GM19455 (cell line): ENCODE measurements at regions not wholly inside any gene's neighbourhood (a gene's known extent, or its start where the extent isn't known, plus 50 kb on each side); places are given as distances from the start of the nearest gene placed in this dataset.
"Not testable (repeated sequence)": the region's sequence is repeated elsewhere in the genome, so short reads cannot be mapped to it uniquely, and the experiment has no call there.

ENCODE experiments used
- ATAC-seq: cut with Tn5 transposase; IDR thresholded peaks from one replicate; pipeline ENCODE4 v1.9.1; 2021; ENCODE audit not compliant: unreplicated experiment

DNA sequence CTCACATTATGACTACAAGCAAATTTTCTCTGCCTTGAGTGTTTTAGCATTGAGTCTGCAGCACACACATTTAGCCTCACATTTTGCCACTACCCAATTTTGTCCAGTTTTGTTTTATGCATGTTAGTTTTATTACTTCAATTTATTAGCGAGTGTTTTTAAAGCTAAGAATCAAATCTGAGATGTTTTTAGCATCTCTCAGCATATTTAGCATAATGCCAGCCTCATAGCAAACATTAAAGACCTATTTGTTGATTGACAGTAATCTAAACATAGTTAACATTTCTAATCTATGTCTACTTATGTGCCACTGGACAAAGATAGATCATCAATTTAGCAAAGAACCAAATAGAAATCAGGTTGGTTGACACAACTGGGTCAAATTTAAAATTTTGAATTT lies 94.1 kb upstream of the NXPH2 start:
- ATAC-seq, result no peak

DNA sequence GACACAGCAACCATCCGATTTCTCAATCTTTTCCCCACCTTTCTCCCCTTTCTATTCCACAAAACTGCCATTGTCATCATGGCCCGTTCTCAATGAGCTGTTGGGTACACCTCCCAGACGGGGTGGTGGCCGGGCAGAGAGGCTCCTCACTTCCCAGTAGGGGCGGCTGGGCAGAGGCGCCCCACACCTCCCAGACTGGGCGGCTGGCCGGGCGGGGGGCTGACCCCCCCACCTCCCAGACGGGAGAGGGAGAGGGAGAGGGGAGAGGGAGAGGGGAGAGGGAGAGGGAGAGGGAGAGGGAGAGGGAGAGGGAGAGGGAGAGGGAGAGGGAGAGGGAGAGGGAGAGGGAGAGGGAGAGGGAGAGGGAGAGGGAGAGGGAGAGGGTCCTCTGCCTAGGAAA lies 91.9 kb upstream of the NXPH2 start:
- not testable (repeated sequence) for ATAC-seq

DNA sequence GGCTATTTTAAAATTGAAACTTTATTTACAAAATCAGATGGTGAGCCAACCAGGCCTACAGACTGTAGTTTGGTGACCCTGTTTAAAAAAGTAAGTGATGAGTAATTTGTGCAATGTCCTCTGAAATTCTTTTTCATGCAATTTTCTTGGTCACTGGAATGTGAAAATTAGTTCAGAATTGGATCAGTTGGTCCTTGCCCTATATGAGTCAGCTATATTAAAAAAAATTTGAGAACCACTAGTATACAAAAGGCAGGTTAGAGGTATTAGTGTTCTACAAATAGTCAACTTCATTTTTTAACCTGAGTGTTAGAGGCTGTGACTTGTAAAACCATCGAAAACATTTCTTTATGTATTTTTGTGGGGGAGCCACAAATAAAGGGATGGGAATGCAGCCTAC lies 91.1 kb upstream of the NXPH2 start:
- no peak for ATAC-seq

DNA sequence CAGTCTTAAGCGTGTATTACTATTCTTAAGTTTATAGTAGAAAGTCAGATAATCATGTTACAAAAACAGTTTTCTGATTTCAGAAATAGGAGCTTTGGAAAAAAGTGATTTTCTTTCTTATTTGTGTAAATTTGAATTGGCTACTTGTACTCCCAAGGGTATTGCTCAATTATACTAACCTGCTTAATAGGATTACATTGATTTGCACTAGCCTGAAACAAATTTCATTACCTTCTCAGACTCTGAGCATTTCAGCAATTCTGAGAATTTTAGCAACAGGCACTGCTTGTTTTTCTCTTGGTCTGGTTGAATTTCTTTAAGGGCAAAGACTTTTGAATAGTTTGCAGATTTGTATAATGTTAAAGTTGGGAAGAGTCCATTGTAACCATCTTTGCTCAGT lies 87.2 kb upstream of the NXPH2 start:
- ATAC-seq, result no peak

DNA sequence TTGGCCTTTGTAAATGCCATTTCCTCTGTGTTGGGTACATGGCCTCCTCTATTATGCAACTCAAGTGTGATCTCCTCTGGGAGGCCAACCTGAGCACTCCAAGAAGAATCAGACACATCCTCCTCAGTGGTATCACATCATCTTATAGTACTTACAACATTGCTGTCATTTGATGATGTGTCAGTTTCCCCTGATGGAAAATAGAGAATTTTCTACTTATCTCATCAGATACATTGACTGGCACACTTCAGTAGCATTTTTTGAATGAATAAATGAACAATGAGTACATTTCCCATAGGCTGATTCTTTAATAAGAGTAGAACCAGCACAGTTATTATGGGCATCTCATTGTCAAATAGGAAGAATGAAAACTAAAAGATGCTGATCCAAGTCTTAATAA lies 86.6 kb upstream of the NXPH2 start:
- ATAC-seq, result no peak

DNA sequence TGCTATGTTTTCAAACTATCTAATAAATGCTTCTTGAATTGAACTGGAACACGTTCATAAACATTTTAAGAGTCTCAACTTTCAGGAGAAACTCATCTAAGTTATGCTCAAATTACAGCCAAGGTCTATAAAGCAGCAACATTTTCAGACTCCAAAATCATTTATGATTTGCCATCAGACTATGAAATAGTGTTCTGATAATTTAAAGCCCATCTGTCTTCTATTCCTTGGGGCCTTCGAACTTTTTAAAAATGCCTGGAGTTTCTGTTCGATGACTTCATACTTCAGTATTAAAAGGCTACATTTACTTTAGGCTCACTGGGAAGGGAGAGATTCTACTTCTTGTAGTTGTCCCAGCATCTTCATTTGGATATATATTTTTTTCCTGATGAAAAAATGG lies 73.6 kb upstream of the NXPH2 start:
- no peak for ATAC-seq

DNA sequence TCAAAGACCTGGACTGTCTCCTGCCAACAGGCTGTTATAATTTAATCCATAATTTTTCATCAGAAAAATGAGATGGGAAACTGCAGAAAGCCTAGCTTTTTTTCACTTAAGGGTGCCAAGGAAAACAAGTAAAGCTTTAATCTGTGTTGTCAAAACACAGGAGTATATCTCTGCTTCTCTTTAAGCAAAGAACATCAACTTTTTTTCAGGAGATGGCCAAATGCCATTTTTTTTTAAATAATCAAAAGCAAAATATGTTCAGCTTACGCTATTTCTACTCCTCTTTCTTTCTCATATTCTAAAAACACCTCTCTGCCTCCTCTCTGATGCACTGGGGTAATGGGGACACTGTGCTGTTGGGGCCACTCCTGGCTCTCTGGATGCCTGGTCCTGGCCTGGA lies 73.1 kb upstream of the NXPH2 start:
- no peak for ATAC-seq

DNA sequence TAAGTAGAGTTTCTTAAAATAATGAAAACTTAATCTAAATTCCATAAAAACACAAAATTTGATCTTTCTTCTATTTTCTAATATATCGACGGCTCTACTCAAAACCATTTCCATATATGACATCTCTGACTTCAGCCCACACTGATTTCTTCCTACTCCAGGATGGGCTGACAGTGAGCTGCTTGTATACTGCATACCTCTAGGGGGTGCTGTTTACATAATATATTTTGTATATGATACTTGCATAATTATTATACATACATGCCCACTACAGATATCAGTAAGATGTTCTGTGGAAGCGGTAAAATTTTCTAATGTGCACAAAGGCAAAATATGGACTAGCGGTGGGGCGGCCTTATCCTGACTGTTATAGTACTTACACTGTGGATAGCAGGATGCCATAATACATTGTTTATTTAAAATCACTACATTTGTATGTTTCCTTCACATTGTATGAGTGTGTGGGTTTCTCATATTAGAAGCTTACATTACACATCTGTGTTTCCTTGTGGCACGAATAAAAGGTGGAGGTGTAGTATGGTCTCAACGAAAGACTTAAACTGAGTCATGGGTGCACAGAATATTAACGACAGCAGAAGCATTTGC lies 66.1 kb upstream of the NXPH2 start:
- ATAC-seq, result peak; percentile 92

DNA sequence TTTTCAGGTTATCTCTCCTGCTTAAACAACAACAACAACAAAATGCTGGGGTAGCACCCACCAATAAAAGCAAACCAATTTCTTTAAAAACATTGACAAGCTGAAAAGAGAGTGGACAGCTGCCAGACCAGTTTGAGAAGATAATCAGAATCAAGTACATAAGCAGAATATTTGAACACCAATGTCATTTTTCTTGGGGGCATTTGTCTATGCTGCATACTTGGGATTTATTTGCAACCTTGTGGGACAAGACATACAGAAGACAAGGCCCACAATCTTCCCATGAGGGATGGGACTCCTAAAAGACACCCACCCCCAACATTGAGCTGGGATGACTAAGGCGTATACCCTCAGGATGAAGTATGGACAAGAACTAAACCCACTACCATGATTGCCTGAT lies 62.2 kb upstream of the NXPH2 start:
- ATAC-seq, result no peak

DNA sequence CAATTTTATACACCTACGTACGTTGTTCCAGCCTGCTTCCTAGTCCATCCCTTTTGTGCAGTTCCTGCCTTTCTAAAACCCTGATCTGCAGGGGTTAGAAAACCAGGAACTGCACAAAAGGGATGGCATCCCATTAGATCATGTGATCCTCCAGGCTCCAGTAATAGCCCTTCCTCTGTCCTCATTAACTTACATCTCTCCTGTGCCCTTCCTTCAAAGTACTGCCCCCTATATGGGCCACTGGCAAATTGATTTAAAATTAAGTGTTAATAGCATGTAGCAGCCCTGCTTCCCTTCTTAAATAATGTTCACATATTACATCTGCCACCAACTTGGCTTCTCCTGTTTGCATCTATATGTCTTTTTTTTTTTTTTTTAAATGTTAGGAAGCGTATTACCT lies 61.3 kb upstream of the NXPH2 start:
- no peak for ATAC-seq

DNA sequence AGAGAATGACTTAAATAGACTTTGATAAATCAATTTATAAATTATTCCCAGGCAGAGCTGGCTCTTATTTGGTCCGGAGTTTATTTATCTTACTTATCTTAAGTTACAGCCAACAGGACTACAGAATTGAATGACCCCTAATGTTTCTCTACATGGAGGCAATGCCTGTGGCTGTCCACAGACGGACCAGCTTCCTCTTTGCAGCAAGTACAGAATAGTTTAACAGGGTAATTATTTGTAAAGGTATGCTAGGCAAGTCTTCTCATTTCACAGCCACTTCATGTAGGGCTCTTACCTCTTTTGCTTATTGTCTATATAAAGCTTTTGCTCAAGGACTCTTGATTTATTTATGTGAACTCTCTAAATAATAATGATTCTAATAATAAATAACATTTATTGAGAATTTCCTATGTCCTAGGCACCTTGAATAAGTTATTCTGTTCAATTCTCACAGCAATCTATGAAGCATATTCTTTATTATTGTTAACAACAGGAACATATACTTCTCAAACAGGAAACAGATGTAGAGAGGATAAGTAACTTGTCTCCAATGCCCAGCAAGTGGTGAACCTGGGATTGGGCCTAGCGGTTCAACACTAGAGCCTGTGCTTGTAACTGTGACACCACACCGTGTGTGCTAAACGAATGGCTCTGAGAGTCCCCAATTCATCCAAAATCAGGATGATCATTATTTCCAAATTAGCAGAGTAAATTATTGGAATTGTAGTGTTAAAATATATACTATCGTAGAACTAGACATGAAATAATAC lies 58.8 kb upstream of the NXPH2 start:
- no peak for ATAC-seq

DNA sequence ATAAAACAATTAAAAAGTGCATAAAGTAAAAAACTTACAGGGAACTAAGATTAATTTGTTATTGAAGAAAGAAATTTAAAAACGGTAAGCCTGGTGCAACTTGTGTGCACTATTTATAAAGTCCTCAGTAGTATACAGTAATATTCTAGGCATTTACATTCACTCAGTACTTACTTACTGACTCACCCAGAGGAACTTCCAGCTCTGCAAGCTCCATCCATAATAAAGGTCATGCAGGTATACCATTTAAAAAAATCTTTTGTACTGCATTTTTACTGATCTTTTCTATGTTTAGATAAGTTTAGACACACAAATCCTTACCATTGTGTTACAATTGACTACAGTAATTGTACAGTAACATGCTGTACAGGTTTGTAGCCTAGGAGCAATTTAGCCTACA lies 51.5 kb upstream of the NXPH2 start:
- ATAC-seq, result no peak

DNA sequence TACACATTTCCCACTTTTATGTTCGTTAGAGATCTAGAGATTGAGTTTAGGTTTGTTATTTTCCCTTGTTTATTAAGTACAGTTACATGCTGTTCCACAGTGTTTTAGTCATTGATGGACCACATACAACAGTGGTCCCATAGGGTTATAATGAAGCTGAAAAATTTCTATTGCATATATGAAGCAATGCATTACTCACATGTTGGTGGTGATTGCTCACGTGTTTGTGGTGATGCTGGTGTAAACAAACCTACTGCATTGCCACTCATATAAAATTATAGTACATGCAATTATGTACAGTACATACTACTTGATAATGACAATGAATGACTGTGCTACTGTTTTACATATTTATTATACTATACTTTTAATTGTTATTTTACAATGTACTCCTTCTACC lies 51.0 kb upstream of the NXPH2 start:
- ATAC-seq, result no peak

DNA sequence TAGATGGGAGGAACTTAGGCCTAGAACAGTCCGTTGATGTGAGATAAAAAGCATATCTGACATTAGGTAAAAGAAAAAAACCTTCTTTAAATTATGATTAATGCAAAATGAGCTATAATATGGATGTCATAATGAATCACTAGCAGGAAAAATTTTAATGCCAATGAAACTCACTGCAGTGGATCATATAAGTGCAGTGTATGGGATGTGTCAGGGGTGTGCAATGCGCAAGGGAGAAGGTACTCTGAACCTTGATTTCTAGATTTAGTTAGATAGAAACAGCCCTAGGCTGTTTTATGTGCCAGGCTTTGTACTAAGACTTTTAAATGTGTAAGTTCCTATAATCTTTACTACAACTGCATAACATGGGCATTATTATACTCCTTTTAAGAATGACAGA lies 50.4 kb upstream of the NXPH2 start:
- no peak for ATAC-seq
